ENCODE measurements at regions not wholly inside any gene's neighbourhood (a gene's known extent, or its start where the extent isn't known, plus 50 kb on each side); places are given as distances from the start of the nearest gene placed in this dataset.

GRCh38 chr9:108386032-108386431 is 469.8 kb downstream of the ACTL7B start:
- dilution Hi-C loops (cut with MboI; ENCODE audit: extremely low pct_ligation_motif_present, low sequenced_read_pairs) = no loop called here
- FAIRE-seq (no peak), DNase-seq (ENCODE audit: low read depth, low spot score) (no peak)

GRCh38 chr9:108383796-108384195 is 472.0 kb downstream of the ACTL7B start:
- H4K20me1 ChIP-seq (ENCODE audit: control insufficient read depth, extremely low read depth, insufficient read depth, low read length) = no peaks in the 10 kb centered on the region
- DNase-seq (ENCODE audit: low read depth, low spot score) (no peak), FAIRE-seq (no peak)
- H3K79me2 ChIP-seq (ENCODE audit: control insufficient read depth, insufficient read depth, low read length) = no peaks in the 10 kb centered on the region
- no peaks in the 10 kb centered on the region for H3K27me3 ChIP-seq (ENCODE audit: control insufficient read depth, extremely low read depth, insufficient read depth, low read length)
- H3K4me2 ChIP-seq (ENCODE audit: control insufficient read depth, extremely low read depth, insufficient read depth, low read depth, low read length) = no peak overlapping the region
- dilution Hi-C loops (cut with MboI; ENCODE audit: extremely low pct_ligation_motif_present, low sequenced_read_pairs) = no loop called here
- H3K4me1 ChIP-seq (ENCODE audit: control insufficient read depth, extremely low read depth, insufficient read depth, low read length) = peaks cover 7% of the 10 kb centered on the region
- H3K9me3 ChIP-seq (ENCODE audit: control insufficient read depth, low read depth, low read length) = no peaks in the 10 kb centered on the region
- no peak overlapping the region for H2AFZ ChIP-seq (ENCODE audit: control insufficient read depth, low read length)
- no peak overlapping the region for H3K9ac ChIP-seq (ENCODE audit: control insufficient read depth, extremely low read depth, insufficient read depth, low read length)
- no peaks in the 10 kb centered on the region for H3K9me1 ChIP-seq (ENCODE audit: control insufficient read depth, extremely low read depth, insufficient read depth, low read length)
- TF ChIP-seq CTCF (optimal IDR thresholded peaks at IDR 0.05 in 1 of 3, IDR thresholded peaks at IDR 0.05 in 1 of 3, conservative IDR thresholded peaks at IDR 0.05 in 1 of 3; ENCODE audit: extremely low read depth in 1 of 3, insufficient read depth in 2 of 3, low read length in 3 of 3) (no peak), EZH2 (IDR thresholded peaks at IDR 0.05; ENCODE audit: low read length) (no peak)
- H3K4me3 ChIP-seq (ENCODE audit: control insufficient read depth in 2 of 3, extremely low read depth in 1 of 3, insufficient read depth in 2 of 3, low read depth in 1 of 3, low read length in 3 of 3) = no peak overlapping the region
- no peaks in the 10 kb centered on the region for H3K36me3 ChIP-seq (ENCODE audit: control insufficient read depth in 2 of 2, extremely low read depth in 1 of 2, insufficient read depth in 2 of 2, low read length in 2 of 2)
- H3K27ac ChIP-seq (ENCODE audit: control insufficient read depth, insufficient read depth, low read length) = no peak overlapping the region

More at GRCh38 chr9:108386032-108386431, 469.8 kb downstream of the ACTL7B start:
- H2AFZ ChIP-seq (ENCODE audit: control insufficient read depth, low read length) = no peak overlapping the region
- H3K36me3 ChIP-seq (ENCODE audit: control insufficient read depth in 2 of 2, extremely low read depth in 1 of 2, insufficient read depth in 2 of 2, low read length in 2 of 2) = no peaks in the 10 kb centered on the region
- H3K4me2 ChIP-seq (ENCODE audit: control insufficient read depth, extremely low read depth, insufficient read depth, low read depth, low read length) = no peak overlapping the region
- H3K27ac ChIP-seq (ENCODE audit: control insufficient read depth, insufficient read depth, low read length) = no peak overlapping the region
- no peak overlapping the region for H3K4me3 ChIP-seq (ENCODE audit: control insufficient read depth in 2 of 3, extremely low read depth in 1 of 3, insufficient read depth in 2 of 3, low read depth in 1 of 3, low read length in 3 of 3)
- no peaks in the 10 kb centered on the region for H3K27me3 ChIP-seq (ENCODE audit: control insufficient read depth, extremely low read depth, insufficient read depth, low read length)
- TF ChIP-seq CTCF (optimal IDR thresholded peaks at IDR 0.05 in 1 of 3, IDR thresholded peaks at IDR 0.05 in 1 of 3, conservative IDR thresholded peaks at IDR 0.05 in 1 of 3; ENCODE audit: extremely low read depth in 1 of 3, insufficient read depth in 2 of 3, low read length in 3 of 3) (no peak), EZH2 (IDR thresholded peaks at IDR 0.05; ENCODE audit: low read length) (no peak)
- no peaks in the 10 kb centered on the region for H3K9me3 ChIP-seq (ENCODE audit: control insufficient read depth, low read depth, low read length)
- no peak overlapping the region for H3K9ac ChIP-seq (ENCODE audit: control insufficient read depth, extremely low read depth, insufficient read depth, low read length)
- H3K9me1 ChIP-seq (ENCODE audit: control insufficient read depth, extremely low read depth, insufficient read depth, low read length) = no peaks in the 10 kb centered on the region
- H3K4me1 ChIP-seq (ENCODE audit: control insufficient read depth, extremely low read depth, insufficient read depth, low read length) = peaks cover 7% of the 10 kb centered on the region
- H3K79me2 ChIP-seq (ENCODE audit: control insufficient read depth, insufficient read depth, low read length) = no peaks in the 10 kb centered on the region
- no peaks in the 10 kb centered on the region for H4K20me1 ChIP-seq (ENCODE audit: control insufficient read depth, extremely low read depth, insufficient read depth, low read length)

Data from keratinocyte (primary cell).